Brain microvascular endothelial cell (primary cell): ENCODE measurements at regions not wholly inside any gene's neighbourhood (a gene's known extent, or its start where the extent isn't known, plus 50 kb on each side); places are given as distances from the start of the nearest gene placed in this dataset.

Experiments
- DNase-seq: peaks from one replicate; pipeline ENCODE4 v3.0.0-alpha.2; 2020
- H3K27ac ChIP-seq: fragments of 250-450 bp; sonication (Bioruptor Pico); 2 replicates; pipeline ENCODE4 v1.5.1; 2020; ENCODE audit warnings: mild to moderate bottlenecking, moderate library complexity
- H3K27me3 ChIP-seq: fragments of 250-450 bp; sonication (Bioruptor Pico); replicated peaks from 2 replicates; pipeline ENCODE4 v1.5.1; 2020; ENCODE audit warnings: mild to moderate bottlenecking
- H3K36me3 ChIP-seq: fragments of 250-450 bp; sonication (Bioruptor Pico); replicated peaks from 2 replicates; pipeline ENCODE4 v1.5.1; 2020; ENCODE audit warnings: mild to moderate bottlenecking
- H3K4me3 ChIP-seq: 2 replicates; pipeline ENCODE4 v1.5.1; 2011; ENCODE audit warnings: low read depth, mild to moderate bottlenecking, control low read depth, low read length, moderate library complexity
- in situ Hi-C: cut with HindIII; loops from 2 replicates; pipeline ENCODE4 v1.10.0; 2017; ENCODE audit warnings: low sequenced_read_pairs, low pct_ligation_motif_present
- TF ChIP-seq, protein P1 (sequence below): IDR thresholded peaks from 2 replicates; pipeline ENCODE4 v1.5.1; 2011; ENCODE audit warnings: low read depth, mild to moderate bottlenecking, moderate library complexity, low read length, control low read depth, inconsistent platforms; ENCODE audit errors: missing control alignments

DNA sequence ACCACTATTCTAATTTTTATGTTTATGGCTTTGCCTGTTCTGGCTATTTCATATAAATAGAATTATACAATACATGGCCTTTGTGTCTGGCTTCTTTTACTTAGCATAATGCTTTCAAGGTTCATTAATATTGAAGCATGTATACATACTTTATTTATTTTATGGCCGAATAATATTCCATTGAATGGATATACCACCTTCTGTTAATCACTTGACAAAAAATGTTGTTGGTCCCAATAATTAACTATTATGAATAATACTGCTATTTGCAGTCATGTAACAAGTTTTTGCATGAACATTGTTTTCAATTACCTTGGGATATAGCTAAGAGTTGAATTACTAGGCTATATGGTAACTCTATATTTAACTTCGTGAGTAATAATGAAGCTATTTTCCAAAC, 767.5 kb downstream of the INHBA start:
- Histone ChIP-seq H3K4me3 (no peak overlapping the region), H3K36me3 (no peaks in the 10 kb centered on the region), H3K27me3 (no peaks in the 10 kb centered on the region), H3K27ac (no peak overlapping the region)
- in situ Hi-C loops, result no loop called here
- TF ChIP-seq, protein P1, sequence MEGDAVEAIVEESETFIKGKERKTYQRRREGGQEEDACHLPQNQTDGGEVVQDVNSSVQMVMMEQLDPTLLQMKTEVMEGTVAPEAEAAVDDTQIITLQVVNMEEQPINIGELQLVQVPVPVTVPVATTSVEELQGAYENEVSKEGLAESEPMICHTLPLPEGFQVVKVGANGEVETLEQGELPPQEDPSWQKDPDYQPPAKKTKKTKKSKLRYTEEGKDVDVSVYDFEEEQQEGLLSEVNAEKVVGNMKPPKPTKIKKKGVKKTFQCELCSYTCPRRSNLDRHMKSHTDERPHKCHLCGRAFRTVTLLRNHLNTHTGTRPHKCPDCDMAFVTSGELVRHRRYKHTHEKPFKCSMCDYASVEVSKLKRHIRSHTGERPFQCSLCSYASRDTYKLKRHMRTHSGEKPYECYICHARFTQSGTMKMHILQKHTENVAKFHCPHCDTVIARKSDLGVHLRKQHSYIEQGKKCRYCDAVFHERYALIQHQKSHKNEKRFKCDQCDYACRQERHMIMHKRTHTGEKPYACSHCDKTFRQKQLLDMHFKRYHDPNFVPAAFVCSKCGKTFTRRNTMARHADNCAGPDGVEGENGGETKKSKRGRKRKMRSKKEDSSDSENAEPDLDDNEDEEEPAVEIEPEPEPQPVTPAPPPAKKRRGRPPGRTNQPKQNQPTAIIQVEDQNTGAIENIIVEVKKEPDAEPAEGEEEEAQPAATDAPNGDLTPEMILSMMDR, result no peak
- no peak for DNase-seq

DNA sequence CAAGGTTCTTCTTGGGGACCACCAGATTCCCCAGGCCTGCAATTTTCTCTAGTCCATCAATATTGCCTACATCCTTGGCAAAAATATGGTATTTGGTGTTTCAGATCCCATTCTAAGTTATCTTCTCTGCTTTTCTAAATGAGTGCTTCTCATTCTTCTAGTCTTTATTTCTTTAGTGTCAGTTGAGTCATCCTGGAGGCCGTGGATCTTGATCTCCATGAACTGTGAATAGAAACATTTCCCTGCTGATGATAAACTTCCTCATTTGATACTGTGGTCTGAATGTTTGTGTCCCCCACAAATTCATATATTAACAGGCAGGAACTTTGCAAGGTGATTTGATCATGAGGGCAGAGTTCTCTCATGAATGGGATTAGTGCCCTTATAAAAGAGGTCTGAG, 779.3 kb downstream of the INHBA start:
- no peaks in the 10 kb centered on the region for H3K27me3 ChIP-seq
- in situ Hi-C loops, result no loop called here
- DNase-seq, result no peak
- TF ChIP-seq, protein P1, result no peak
- no peak overlapping the region for H3K27ac ChIP-seq
- H3K4me3 ChIP-seq, result no peak overlapping the region
- no peaks in the 10 kb centered on the region for H3K36me3 ChIP-seq

DNA sequence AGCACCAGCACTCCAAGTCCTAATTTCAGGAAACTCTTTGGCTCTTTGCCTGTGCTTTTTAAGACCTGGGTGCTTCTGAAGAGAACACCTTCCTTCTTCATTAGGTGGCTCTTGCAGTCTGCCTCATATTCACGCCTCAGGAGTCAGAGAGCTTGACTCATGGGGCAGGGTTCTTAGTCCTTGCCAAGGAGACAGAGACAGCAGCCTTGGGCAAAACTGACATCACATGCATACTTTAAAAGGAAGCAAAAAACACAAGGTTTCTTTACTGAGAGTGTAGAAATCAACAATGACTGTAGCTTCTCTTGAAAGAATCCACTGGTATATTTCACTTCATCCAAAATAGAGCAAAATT, 780.6 kb downstream of the INHBA start:
- TF ChIP-seq, protein P1, result no peak
- Histone ChIP-seq H3K27me3 (no peaks in the 10 kb centered on the region), H3K27ac (no peak overlapping the region), H3K4me3 (no peak overlapping the region), H3K36me3 (no peaks in the 10 kb centered on the region)
- DNase-seq, result peak; percentile 44
- in situ Hi-C loops, result no loop called here

DNA sequence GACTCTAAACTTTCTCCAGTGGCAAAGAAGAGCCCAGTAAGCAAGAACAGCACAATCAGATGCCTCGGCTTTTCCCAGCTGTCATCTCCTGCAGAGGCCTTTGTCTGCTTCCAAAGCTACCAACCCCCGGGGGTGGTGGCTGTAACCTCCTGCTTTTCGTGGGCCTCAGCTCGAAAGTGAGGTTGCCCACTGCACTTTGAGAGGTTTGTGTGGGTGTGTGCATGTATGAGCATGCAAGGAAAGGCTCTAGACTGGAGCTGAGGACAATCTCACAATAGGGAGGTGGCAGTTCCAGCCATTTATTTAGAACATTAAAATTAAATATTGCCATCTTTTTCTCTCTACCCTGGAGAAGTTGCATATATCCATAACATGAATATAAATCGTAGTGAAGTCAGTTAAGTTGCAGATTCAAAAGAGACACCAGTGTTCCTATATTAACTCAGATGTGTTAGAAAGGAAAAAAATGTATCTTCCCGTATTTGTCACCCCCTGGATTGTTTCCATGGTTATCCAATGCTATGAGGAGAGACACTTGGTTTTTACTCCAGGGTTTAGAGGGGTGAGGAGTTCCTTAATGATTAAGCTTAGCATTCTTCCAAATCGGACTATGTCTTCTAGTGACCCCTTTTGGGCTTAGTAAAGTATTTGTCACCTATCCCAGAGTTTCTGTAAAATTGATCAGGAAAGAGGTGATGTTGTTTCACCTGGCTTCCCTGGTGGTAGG, 781.1 kb downstream of the INHBA start:
- no peaks in the 10 kb centered on the region for H3K36me3 ChIP-seq
- no peak overlapping the region for H3K4me3 ChIP-seq
- no peak overlapping the region for H3K27ac ChIP-seq
- no peaks in the 10 kb centered on the region for H3K27me3 ChIP-seq
- no peak for DNase-seq
- TF ChIP-seq, protein P1, result no peak
- in situ Hi-C loops, result no loop called here

DNA sequence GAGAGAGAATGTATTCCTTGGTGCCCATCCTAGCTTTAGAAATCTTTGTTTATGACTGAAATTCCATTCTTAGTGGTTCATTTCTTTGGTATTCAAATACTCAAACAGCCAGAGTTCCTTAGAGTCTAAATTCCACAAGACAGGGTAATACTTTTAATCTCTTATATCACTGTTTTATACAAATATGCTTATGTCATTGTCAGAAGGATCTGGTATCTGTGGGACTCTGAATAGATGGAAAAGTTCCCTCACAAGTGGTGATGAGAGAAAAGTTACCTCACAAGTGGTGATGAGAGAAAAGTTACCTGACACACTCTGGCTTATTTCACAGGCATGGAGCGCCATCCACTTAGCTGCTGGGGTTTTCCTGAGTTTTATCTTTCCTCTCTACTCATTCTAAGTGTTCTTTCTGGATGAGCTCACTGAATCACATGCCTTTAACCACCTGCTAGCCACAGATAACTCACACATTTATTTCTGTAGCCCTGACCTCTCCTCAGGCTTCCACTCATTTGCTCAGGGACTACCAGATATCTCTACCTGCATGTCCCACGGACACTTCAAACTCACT, 784.0 kb downstream of the SUGCT start:
- Histone ChIP-seq H3K4me3 (no peak overlapping the region), H3K27ac (peak overlapping the region; percentile 58), H3K36me3 (no peaks in the 10 kb centered on the region), H3K27me3 (no peaks in the 10 kb centered on the region)
- in situ Hi-C loops, result no loop called here
- TF ChIP-seq, protein P1, result no peak
- peak; percentile 78 for DNase-seq

DNA sequence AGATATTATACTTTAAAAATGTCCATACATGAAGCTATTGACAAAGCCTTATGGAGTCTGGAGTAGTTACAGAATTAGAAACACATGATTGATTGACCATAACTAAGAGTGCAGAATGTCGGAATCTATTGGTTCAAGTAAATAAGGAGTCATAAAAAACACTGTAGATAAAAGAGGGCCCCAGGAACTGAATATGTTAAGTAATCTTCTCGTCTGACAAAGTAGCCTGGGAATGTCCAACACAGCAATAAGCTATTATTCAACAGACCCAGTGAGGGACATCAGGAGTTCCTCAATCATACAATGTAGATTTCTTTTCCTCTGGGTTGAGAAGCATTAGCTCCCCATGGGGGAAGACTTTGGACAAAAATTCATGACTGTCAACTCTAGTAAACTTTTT, 782.0 kb downstream of the SUGCT start:
- Histone ChIP-seq H3K27me3 (no peaks in the 10 kb centered on the region), H3K36me3 (no peaks in the 10 kb centered on the region), H3K27ac (no peak overlapping the region), H3K4me3 (no peak overlapping the region)
- no peak for DNase-seq
- TF ChIP-seq, protein P1, result no peak
- in situ Hi-C loops, result no loop called here
